HL-60 (cell line): ENCODE measurements at regions not wholly inside any gene's neighbourhood (a gene's known extent, or its start where the extent isn't known, plus 50 kb on each side); places are given as distances from the start of the nearest gene placed in this dataset.
A peak's percentile ranks its signal among the peaks of the same experiment; 100 is the strongest.

Experiments
- DNase-seq, 2 experiments: peaks; one replicate each; pipeline ENCODE4 v3.0.0-alpha.2; 2010 to 2020; ENCODE audit warnings: low read depth in 1 of 2, low spot score in 1 of 2
- H3K27ac ChIP-seq: fragments of 250-450 bp; sonication (Bioruptor Pico); replicated peaks from 2 replicates; pipeline ENCODE4 v1.5.1; 2020; ENCODE audit warnings: mild to moderate bottlenecking, moderate library complexity
- H3K27me3 ChIP-seq: fragments of 250-450 bp; sonication (Bioruptor Pico); 2 replicates; pipeline ENCODE4 v1.5.1; 2021; ENCODE audit warnings: mild to moderate bottlenecking, moderate library complexity; ENCODE audit not compliant: insufficient read depth, poor library complexity, severe bottlenecking
- H3K4me3 ChIP-seq: replicated peaks from 2 replicates; pipeline ENCODE4 v1.5.1; 2011; ENCODE audit warnings: mild to moderate bottlenecking, control low read depth, low read length; ENCODE audit not compliant: insufficient read depth
- CTCF ChIP-seq: IDR thresholded peaks from one replicate; pipeline ENCODE4 v1.5.1; 2011; ENCODE audit warnings: low read length, control low read depth, inconsistent platforms; ENCODE audit not compliant: insufficient read depth
- GABPA ChIP-seq: IDR thresholded peaks from 2 replicates; pipeline ENCODE4 v1.6.1; 2012; ENCODE audit warnings: low read depth
- POLR2AphosphoS5 ChIP-seq: IDR thresholded peaks from 2 replicates; pipeline ENCODE4 v1.6.1; 2012; ENCODE audit warnings: low read depth
- REST ChIP-seq: IDR thresholded peaks from 2 replicates; pipeline ENCODE4 v1.6.1; 2012; ENCODE audit warnings: low read depth; ENCODE audit not compliant: insufficient replicate concordance
- SPI1 ChIP-seq: IDR thresholded peaks from 2 replicates; pipeline ENCODE4 v1.6.1; 2012; ENCODE audit warnings: low read depth, mild to moderate bottlenecking, borderline replicate concordance

GRCh38 chrX:80334583-80334982 is 85.7 kb upstream of the TENT5D start:
- DNase-seq, result no peak
- TF ChIP-seq SPI1 (no peak), CTCF (no peak), REST (no peak), POLR2AphosphoS5 (no peak), GABPA (no peak)
- H3K4me3 ChIP-seq, result no peak overlapping the region
- no peaks in the 10 kb centered on the region for H3K27me3 ChIP-seq
- no peak overlapping the region for H3K27ac ChIP-seq

GRCh38 chrX:80335062-80335830 is 85.0 kb upstream of the TENT5D start:
- Histone ChIP-seq H3K4me3 (no peak overlapping the region), H3K27ac (no peak overlapping the region), H3K27me3 (no peaks in the 10 kb centered on the region)
- DNase-seq, result peak in 1 of 2 experiments; percentile 40
- TF ChIP-seq REST (no peak), CTCF (no peak), GABPA (no peak), SPI1 (peak; percentile 20; the same call in 1 of the 2 replicates), POLR2AphosphoS5 (no peak)

- H3K27ac ChIP-seq, result no peak overlapping the region
- no peak overlapping the region for H3K4me3 ChIP-seq
- DNase-seq, result no peak
- no peaks in the 10 kb centered on the region for H3K27me3 ChIP-seq
- no peak for TF ChIP-seq CTCF
Observed at GRCh38 chrX:80354966-80355465, 65.2 kb upstream of the TENT5D start.
